CD14-positive monocyte (primary cell): ENCODE measurements at regions not wholly inside any gene's neighbourhood (a gene's known extent, or its start where the extent isn't known, plus 50 kb on each side); places are given as distances from the start of the nearest gene placed in this dataset.

Experiments used
- DNase-seq, 3 donors: peaks; one replicate each; pipeline ENCODE4 v3.0.0-alpha.2; 2011 to 2022
- H2AFZ ChIP-seq: 2 replicates; pipeline ENCODE4 v1.6.0; 2012; ENCODE audit warnings: mild to moderate bottlenecking, low read depth, low read length, inconsistent platforms; ENCODE audit not compliant: insufficient read depth, poor library complexity, severe bottlenecking
- H3K27ac ChIP-seq, 2 donors: 1 replicate in 1 of 2; 2 replicates in 1 of 2; pipeline ENCODE4 v1.5.1; 2012 to 2013; ENCODE audit warnings: low read length in 2 of 2, control low read depth in 1 of 2, inconsistent platforms in 1 of 2, low read depth in 1 of 2, mild to moderate bottlenecking in 1 of 2
- H3K27me3 ChIP-seq, 2 donors: one replicate each; pipeline versions ENCODE4 v1.6.0 to v1.6.1; 2011 to 2013; ENCODE audit warnings: low read length in 2 of 2; ENCODE audit not compliant: control insufficient read depth in 2 of 2, insufficient read depth in 2 of 2
- H3K36me3 ChIP-seq, 2 donors: replicated peaks in 1 of 2; 1 replicate in 1 of 2; 2 replicates in 1 of 2; pipeline versions ENCODE4 v1.5.1 to v1.6.1; 2012 to 2013; ENCODE audit warnings: low read length in 2 of 2, control low read depth in 1 of 2, inconsistent platforms in 1 of 2, mild to moderate bottlenecking in 1 of 2; ENCODE audit not compliant: insufficient read depth in 2 of 2, control insufficient read depth in 1 of 2
- H3K4me1 ChIP-seq, 2 donors: 1 replicate in 1 of 2; 2 replicates in 1 of 2; pipeline versions ENCODE4 v1.5.1 to v1.6.1; 2012 to 2013; ENCODE audit warnings: low read length in 2 of 2, control low read depth in 1 of 2, inconsistent platforms in 1 of 2, mild to moderate bottlenecking in 1 of 2, moderate library complexity in 1 of 2; ENCODE audit not compliant: insufficient read depth in 2 of 2, control insufficient read depth in 1 of 2
- H3K4me2 ChIP-seq: replicated peaks from 2 replicates; pipeline ENCODE3; 2012; ENCODE audit warnings: low read length, moderate library complexity, mild to moderate bottlenecking; ENCODE audit not compliant: poor library complexity, severe bottlenecking; ENCODE audit errors: extremely low read depth
- H3K4me3 ChIP-seq, 3 experiments: fragments of 200-600 bp in 1 of 3; sonication (generic) in 1 of 3; replicated peaks in 1 of 3; 1 replicate in 2 of 3; 2 replicates in 1 of 3; pipeline ENCODE4 v1.5.1; 2011 to 2013; ENCODE audit warnings: low read length in 3 of 3, mild to moderate bottlenecking in 3 of 3, control low read depth in 2 of 3, low read depth in 2 of 3, inconsistent platforms in 1 of 3, moderate library complexity in 1 of 3
- H3K79me2 ChIP-seq: 2 replicates; pipeline ENCODE4 v1.6.0; 2012; ENCODE audit warnings: mild to moderate bottlenecking, control low read depth, inconsistent platforms, low read length, moderate library complexity; ENCODE audit not compliant: insufficient read depth
- H3K9ac ChIP-seq: 2 replicates; pipeline ENCODE4 v1.6.0; 2017; ENCODE audit warnings: low read length, mild to moderate bottlenecking; ENCODE audit not compliant: insufficient read depth, poor library complexity, severe bottlenecking
- H3K9me3 ChIP-seq, 2 donors: replicated peaks in 1 of 2; 1 replicate in 1 of 2; 2 replicates in 1 of 2; pipeline versions ENCODE4 v1.5.1 to v1.6.1; 2012 to 2013; ENCODE audit warnings: low read length in 2 of 2, control low read depth in 1 of 2; ENCODE audit not compliant: control insufficient read depth in 1 of 2, insufficient read depth in 1 of 2
- H4K20me1 ChIP-seq: 2 replicates; pipeline ENCODE4 v1.6.0; 2012; ENCODE audit warnings: mild to moderate bottlenecking, low read length, control low read depth, moderate library complexity; ENCODE audit not compliant: insufficient read depth
- H3K27ac Mint-ChIP-seq, 7 donors: one replicate each; pipeline ENCODE4 v1.8.0; 2020; ENCODE audit warnings: mild to moderate bottlenecking in 7 of 7, mixed read lengths in 7 of 7, moderate library complexity in 6 of 7, inconsistent platforms in 2 of 7
- H3K27me3 Mint-ChIP-seq, 3 donors: one replicate each; pipeline ENCODE4 v1.8.0; 2021 to 2022; ENCODE audit warnings: low read depth in 3 of 3, mild to moderate bottlenecking in 3 of 3, mixed read lengths in 3 of 3, moderate library complexity in 3 of 3, inconsistent platforms in 1 of 3
- H3K36me3 Mint-ChIP-seq, 2 donors: one replicate each; pipeline ENCODE4 v1.8.0; 2020; ENCODE audit warnings: mixed read lengths in 2 of 2, inconsistent platforms in 1 of 2, mild to moderate bottlenecking in 1 of 2
- H3K4me1 Mint-ChIP-seq: one replicate; pipeline ENCODE4 v1.8.0; 2020; ENCODE audit warnings: mild to moderate bottlenecking, mixed read lengths
- H3K4me3 Mint-ChIP-seq, 2 donors: one replicate each; pipeline ENCODE4 v1.8.0; 2020; ENCODE audit warnings: mild to moderate bottlenecking in 2 of 2, mixed read lengths in 2 of 2, moderate library complexity in 1 of 2
- H3K9me3 Mint-ChIP-seq, 7 donors: one replicate each; pipeline ENCODE4 v1.8.0; 2020 to 2022; ENCODE audit warnings: mixed read lengths in 7 of 7, mild to moderate bottlenecking in 6 of 7, moderate library complexity in 6 of 7, inconsistent platforms in 2 of 7
- WGBS: methylation state at CpG from one replicate; pipeline ENCODE4 v1.1.5; 2013; ENCODE audit warnings: missing lambda C conversion rate; ENCODE audit not compliant: insufficient coverage; 5-methylcytosine and 5-hydroxymethylcytosine counted together
- intact Hi-C, 2 donors: fragments of 100-400 bp; cut with micrococcal nuclease; formaldehyde crosslinking; loops; one replicate each; pipeline versions ENCODE4 v1.15.0 to v1.15.1; 2023
- TF ChIP-seq, protein P1 (sequence below): fragments of 200-600 bp; IDR thresholded peaks from one replicate; pipeline ENCODE4 v1.8.0; 2022; ENCODE audit warnings: antibody characterized with exemption, mild to moderate bottlenecking

DNA sequence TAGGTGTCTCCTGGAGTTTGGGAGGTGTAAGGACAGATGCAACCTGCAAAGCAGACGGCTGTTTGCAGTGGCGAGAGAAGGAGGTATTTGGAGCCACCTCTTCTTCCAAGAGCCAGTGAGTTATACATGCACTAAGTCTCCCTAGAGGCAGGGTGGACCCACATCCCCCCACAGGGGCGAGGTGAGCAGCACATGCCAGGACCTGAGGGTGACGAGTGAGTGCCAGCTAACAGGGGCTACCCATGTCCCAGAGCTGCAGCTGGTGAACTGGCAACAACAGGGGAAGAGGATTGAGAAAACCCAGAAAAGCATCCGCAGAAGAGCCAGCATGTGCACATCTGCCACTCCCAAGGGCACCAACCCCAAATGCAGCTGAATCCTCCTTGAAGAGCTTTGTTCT is 95.1 kb downstream of the CD83 start:
- Mint-ChIP-seq H3K4me3 (no peak overlapping the region), H3K27me3 (peaks cover 2 to 5% (median 3%) of the 10 kb centered on the region in 3 donors), H3K9me3 (no peaks in the 10 kb centered on the region), H3K4me1 (peaks cover 21% of the 10 kb centered on the region), H3K36me3 (no peaks in the 10 kb centered on the region), H3K27ac (peak overlapping the region in 1 of 7 donors; percentile 72)
- no peaks in the 10 kb centered on the region for H4K20me1 ChIP-seq
- TF ChIP-seq, protein P1, sequence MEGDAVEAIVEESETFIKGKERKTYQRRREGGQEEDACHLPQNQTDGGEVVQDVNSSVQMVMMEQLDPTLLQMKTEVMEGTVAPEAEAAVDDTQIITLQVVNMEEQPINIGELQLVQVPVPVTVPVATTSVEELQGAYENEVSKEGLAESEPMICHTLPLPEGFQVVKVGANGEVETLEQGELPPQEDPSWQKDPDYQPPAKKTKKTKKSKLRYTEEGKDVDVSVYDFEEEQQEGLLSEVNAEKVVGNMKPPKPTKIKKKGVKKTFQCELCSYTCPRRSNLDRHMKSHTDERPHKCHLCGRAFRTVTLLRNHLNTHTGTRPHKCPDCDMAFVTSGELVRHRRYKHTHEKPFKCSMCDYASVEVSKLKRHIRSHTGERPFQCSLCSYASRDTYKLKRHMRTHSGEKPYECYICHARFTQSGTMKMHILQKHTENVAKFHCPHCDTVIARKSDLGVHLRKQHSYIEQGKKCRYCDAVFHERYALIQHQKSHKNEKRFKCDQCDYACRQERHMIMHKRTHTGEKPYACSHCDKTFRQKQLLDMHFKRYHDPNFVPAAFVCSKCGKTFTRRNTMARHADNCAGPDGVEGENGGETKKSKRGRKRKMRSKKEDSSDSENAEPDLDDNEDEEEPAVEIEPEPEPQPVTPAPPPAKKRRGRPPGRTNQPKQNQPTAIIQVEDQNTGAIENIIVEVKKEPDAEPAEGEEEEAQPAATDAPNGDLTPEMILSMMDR = no peak
- intact Hi-C loops = loop anchor here in 1 of 2 donors (2.0 to 5.0 kb wide), 3 partner anchors 515 to 1032 kb away; no protein-coding TSS in a partner anchor
- H3K79me2 ChIP-seq = no peaks in the 10 kb centered on the region
- H3K9me3 ChIP-seq = no peaks in the 10 kb centered on the region
- no peak overlapping the region for H3K4me2 ChIP-seq
- H3K4me3 ChIP-seq = no peak overlapping the region
- H3K27me3 ChIP-seq = no peaks in the 10 kb centered on the region
- H3K27ac ChIP-seq = no peak overlapping the region
- no peaks in the 10 kb centered on the region for H3K36me3 ChIP-seq
- no peak overlapping the region for H3K9ac ChIP-seq
- DNase-seq = no peak
- H3K4me1 ChIP-seq = peaks cover 21 to 25% of the 10 kb centered on the region in 2 donors
- no peak overlapping the region for H2AFZ ChIP-seq
- 94% methylated on average over 3 of the region's 5 CpGs for WGBS

DNA sequence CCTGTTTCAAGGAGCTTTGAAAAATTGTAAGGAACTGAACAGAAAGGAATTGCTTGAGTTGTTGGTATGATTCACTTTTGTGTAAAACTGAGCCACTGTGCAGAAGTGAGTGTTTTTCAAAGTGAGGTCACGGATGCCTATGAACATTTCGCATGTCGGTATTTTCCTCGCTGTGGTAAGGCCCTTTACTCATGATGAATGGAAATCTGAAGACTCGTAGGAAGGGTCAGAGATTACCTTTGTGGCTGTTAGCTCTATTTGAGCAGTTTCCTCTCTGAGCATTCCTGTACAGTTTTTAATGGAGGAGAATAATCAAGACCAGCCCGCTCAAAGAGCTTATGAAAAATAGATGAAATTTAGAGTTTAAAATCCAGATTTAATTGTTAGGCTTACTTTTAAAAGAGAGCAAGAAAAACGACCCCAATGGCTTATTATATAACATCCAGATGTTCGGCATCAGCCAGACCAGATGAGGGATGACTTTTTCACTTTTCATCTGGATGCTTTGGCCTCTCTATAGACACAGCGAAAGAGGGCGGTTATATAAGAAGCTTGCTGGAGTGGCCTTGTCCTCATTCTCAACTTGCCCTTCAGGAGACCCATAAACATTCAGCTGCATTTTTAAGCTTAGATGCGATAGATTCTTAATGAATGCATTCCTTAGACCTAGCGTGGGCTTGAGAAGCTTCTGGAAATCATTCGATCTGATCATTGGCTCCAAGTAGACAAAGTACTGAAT is 99.5 kb downstream of the CD83 start:
- H3K9ac ChIP-seq = no peak overlapping the region
- H3K9me3 ChIP-seq = no peaks in the 10 kb centered on the region
- Mint-ChIP-seq H3K36me3 (no peaks in the 10 kb centered on the region), H3K27me3 (peaks cover 0 to 5% (median 2%) of the 10 kb centered on the region in 3 donors), H3K4me1 (peaks cover 5% of the 10 kb centered on the region), H3K27ac (no peak overlapping the region), H3K9me3 (no peaks in the 10 kb centered on the region), H3K4me3 (no peak overlapping the region)
- H3K4me2 ChIP-seq = no peak overlapping the region
- no peak overlapping the region for H3K4me3 ChIP-seq
- no peaks in the 10 kb centered on the region for H3K36me3 ChIP-seq
- no peak overlapping the region for H2AFZ ChIP-seq
- intact Hi-C loops = no loop called here
- H3K27ac ChIP-seq = no peak overlapping the region
- no peaks in the 10 kb centered on the region for H4K20me1 ChIP-seq
- H3K4me1 ChIP-seq = peaks cover under 1 to 2% of the 10 kb centered on the region in 2 donors
- WGBS = 96% methylated on average over 7 of the region's 13 CpGs
- DNase-seq = no peak
- no peaks in the 10 kb centered on the region for H3K79me2 ChIP-seq
- H3K27me3 ChIP-seq = no peaks in the 10 kb centered on the region
- TF ChIP-seq, protein P1 = no peak
